OCI-LY1 (cell line): ENCODE measurements at regions not wholly inside any gene's neighbourhood (a gene's known extent, or its start where the extent isn't known, plus 50 kb on each side); places are given as distances from the start of the nearest gene placed in this dataset.

Experiments
- H2AFZ ChIP-seq: fragments of 200-600 bp; sonication (generic), shearing (Covaris generic); 2 replicates; pipeline ENCODE4 v1.6.0; 2014; ENCODE audit warnings: antibody characterized with exemption, mild to moderate bottlenecking, low read length
- H3F3A ChIP-seq: fragments of 200-600 bp; sonication (generic), shearing (Covaris generic); 2 replicates; pipeline ENCODE4 v1.6.0; 2014; ENCODE audit warnings: mild to moderate bottlenecking, antibody characterized with exemption, low read length, moderate library complexity; ENCODE audit not compliant: insufficient read depth
- H3K27ac ChIP-seq: fragments of 200-600 bp; sonication (generic); 2 replicates; pipeline ENCODE4 v1.5.1; 2014; ENCODE audit warnings: low read length, mixed run types, mild to moderate bottlenecking, low read depth; ENCODE audit not compliant: poor library complexity, severe bottlenecking
- H3K27me3 ChIP-seq: fragments of 200-600 bp; sonication (generic); 2 replicates; pipeline ENCODE4 v1.6.0; 2014; ENCODE audit warnings: antibody characterized with exemption, mild to moderate bottlenecking, low read length, moderate library complexity; ENCODE audit not compliant: insufficient read depth
- H3K36me3 ChIP-seq: fragments of 200-600 bp; sonication (generic); 2 replicates; pipeline ENCODE4 v1.6.1; 2014; ENCODE audit warnings: mild to moderate bottlenecking, antibody characterized with exemption, low read length, moderate library complexity, mixed read lengths; ENCODE audit not compliant: insufficient read depth
- H3K4me1 ChIP-seq: fragments of 200-600 bp; sonication (generic); 2 replicates; pipeline ENCODE4 v1.5.1; 2014; ENCODE audit warnings: mild to moderate bottlenecking, low read length, moderate library complexity; ENCODE audit not compliant: insufficient read depth, severe bottlenecking
- H3K4me2 ChIP-seq: fragments of 200-600 bp; sonication (generic), shearing (Covaris generic); 2 replicates; pipeline ENCODE4 v1.6.1; 2014; ENCODE audit warnings: low read length
- H3K4me3 ChIP-seq: fragments of 200-600 bp; sonication (generic); 2 replicates; pipeline ENCODE4 v1.5.1; 2014; ENCODE audit warnings: low read length, low read depth, mild to moderate bottlenecking, mixed read lengths; ENCODE audit not compliant: poor library complexity, severe bottlenecking
- H3K79me2 ChIP-seq: fragments of 200-600 bp; shearing (Covaris generic); 2 replicates; pipeline ENCODE4 v1.6.1; 2016; ENCODE audit warnings: mixed run types, low read length, mixed read lengths; ENCODE audit not compliant: insufficient read depth
- H3K9ac ChIP-seq: fragments of 200-600 bp; sonication (generic), shearing (Covaris generic); 2 replicates; pipeline ENCODE4 v1.6.1; 2014; ENCODE audit warnings: mild to moderate bottlenecking, low read length, mixed read lengths
- H3K9me2 ChIP-seq: fragments of 200-600 bp; sonication (generic), shearing (Covaris generic); 2 replicates; pipeline ENCODE4 v1.6.1; 2014; ENCODE audit warnings: low read depth, mild to moderate bottlenecking, low read length, mixed read lengths
- H3K9me3 ChIP-seq: fragments of 200-600 bp; shearing (Covaris generic); 2 replicates; pipeline ENCODE4 v1.6.1; 2014; ENCODE audit warnings: low read length, mixed read lengths
- H4K20me1 ChIP-seq: fragments of 200-600 bp; sonication (generic), shearing (Covaris generic); 2 replicates; pipeline ENCODE4 v1.6.0; 2016; ENCODE audit warnings: mild to moderate bottlenecking, low read length; ENCODE audit not compliant: insufficient read depth
- EZH2 ChIP-seq: fragments of 200-600 bp; sonication (generic), shearing (Covaris generic); IDR thresholded peaks from 2 replicates; pipeline ENCODE4 v1.8.0; 2017; ENCODE audit warnings: borderline replicate concordance, mixed run types, mild to moderate bottlenecking, antibody characterized with exemption, low read length, moderate library complexity, mixed read lengths
- TF ChIP-seq, protein P1 (sequence below): fragments of 200-600 bp; sonication (generic), shearing (Covaris generic); IDR thresholded peaks from 2 replicates; pipeline ENCODE4 v1.5.1; 2017; ENCODE audit warnings: mild to moderate bottlenecking, antibody characterized with exemption, low read length, moderate library complexity, mixed read lengths

DNA sequence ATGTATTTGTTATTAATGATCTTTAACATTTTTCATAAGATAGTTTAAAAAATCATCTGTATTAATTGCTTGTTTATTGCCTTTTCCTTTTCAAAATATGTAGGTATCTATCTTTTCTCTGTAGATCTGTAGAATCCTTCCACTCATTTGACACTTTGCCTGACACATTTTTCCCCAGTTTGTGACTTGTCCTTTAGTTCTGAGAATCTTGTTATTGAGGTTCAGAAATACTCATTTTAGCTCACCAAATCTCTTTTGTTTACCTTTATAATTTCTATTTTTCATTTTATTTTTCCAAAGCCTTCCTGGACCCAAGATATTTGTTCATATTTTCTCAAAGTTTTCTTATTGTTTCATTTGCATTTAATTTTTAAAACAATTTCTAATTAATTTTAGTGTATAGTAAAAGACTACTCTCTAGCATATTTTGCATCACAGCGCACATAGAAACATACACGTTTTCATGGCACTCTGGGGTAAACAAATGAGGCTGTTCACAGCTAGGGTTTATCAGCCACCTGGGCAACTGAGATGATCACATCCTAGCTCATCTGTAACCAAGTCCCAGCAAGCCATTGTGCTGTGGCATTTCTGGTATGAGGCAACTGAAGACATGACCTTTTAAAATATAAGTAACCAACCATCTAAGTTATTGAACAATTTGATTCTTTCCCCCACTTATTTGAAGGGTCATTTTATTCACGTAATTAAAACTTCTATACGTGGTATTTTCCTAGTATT is 275.7 kb downstream of the ADGB start:
- TF ChIP-seq EZH2, result no peak
- TF ChIP-seq, protein P1, sequence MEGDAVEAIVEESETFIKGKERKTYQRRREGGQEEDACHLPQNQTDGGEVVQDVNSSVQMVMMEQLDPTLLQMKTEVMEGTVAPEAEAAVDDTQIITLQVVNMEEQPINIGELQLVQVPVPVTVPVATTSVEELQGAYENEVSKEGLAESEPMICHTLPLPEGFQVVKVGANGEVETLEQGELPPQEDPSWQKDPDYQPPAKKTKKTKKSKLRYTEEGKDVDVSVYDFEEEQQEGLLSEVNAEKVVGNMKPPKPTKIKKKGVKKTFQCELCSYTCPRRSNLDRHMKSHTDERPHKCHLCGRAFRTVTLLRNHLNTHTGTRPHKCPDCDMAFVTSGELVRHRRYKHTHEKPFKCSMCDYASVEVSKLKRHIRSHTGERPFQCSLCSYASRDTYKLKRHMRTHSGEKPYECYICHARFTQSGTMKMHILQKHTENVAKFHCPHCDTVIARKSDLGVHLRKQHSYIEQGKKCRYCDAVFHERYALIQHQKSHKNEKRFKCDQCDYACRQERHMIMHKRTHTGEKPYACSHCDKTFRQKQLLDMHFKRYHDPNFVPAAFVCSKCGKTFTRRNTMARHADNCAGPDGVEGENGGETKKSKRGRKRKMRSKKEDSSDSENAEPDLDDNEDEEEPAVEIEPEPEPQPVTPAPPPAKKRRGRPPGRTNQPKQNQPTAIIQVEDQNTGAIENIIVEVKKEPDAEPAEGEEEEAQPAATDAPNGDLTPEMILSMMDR, result no peak
- Histone ChIP-seq H3K36me3 (no peaks in the 10 kb centered on the region), H2AFZ (no peak overlapping the region)

DNA sequence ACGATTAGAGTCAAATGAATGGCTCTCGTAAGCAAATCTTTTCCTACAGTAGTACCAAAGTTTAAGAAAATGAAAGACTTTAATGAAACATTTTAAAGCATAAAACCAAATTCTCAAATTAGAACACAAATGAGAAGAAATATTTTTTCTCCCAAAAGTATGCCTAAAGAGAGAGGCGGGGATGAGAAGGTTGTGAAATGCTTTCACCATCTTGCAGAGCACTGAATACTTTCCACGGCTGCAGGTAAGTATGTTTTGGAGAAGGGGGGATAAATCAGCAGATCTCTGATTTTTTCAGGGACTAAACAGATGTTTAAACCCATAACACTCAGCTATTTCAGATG is 277.1 kb downstream of the ADGB start:
- H3K4me1 ChIP-seq, result peaks cover 8% of the 10 kb centered on the region
- no peak overlapping the region for H3K4me3 ChIP-seq
- no peak overlapping the region for H2AFZ ChIP-seq
- H3K79me2 ChIP-seq, result no peaks in the 10 kb centered on the region
- H3K4me2 ChIP-seq, result no peak overlapping the region
- no peaks in the 10 kb centered on the region for H3F3A ChIP-seq
- no peaks in the 10 kb centered on the region for H3K36me3 ChIP-seq
- no peak overlapping the region for H3K9ac ChIP-seq
- H3K27ac ChIP-seq, result no peak overlapping the region
- H4K20me1 ChIP-seq, result no peaks in the 10 kb centered on the region
- TF ChIP-seq, protein P1, result no peak
- no peak for TF ChIP-seq EZH2
- H3K9me2 ChIP-seq, result no peaks in the 10 kb centered on the region
- H3K9me3 ChIP-seq, result no peaks in the 10 kb centered on the region
- H3K27me3 ChIP-seq, result 0 out of 2 replicates have a peak, but pooled peaks cover 2% of the 10 kb centered on the region

More for the DNA sequence above, 275.7 kb downstream of the ADGB start:
- no peak overlapping the region for H3K4me2 ChIP-seq
- H4K20me1 ChIP-seq, result no peaks in the 10 kb centered on the region
- peaks cover 8% of the 10 kb centered on the region for H3K4me1 ChIP-seq
- no peaks in the 10 kb centered on the region for H3K27me3 ChIP-seq
- H3F3A ChIP-seq, result no peaks in the 10 kb centered on the region
- H3K4me3 ChIP-seq, result no peak overlapping the region
- H3K9me3 ChIP-seq, result no peaks in the 10 kb centered on the region
- no peaks in the 10 kb centered on the region for H3K9me2 ChIP-seq
- H3K79me2 ChIP-seq, result no peaks in the 10 kb centered on the region
- no peak overlapping the region for H3K27ac ChIP-seq
- H3K9ac ChIP-seq, result no peak overlapping the region

DNA sequence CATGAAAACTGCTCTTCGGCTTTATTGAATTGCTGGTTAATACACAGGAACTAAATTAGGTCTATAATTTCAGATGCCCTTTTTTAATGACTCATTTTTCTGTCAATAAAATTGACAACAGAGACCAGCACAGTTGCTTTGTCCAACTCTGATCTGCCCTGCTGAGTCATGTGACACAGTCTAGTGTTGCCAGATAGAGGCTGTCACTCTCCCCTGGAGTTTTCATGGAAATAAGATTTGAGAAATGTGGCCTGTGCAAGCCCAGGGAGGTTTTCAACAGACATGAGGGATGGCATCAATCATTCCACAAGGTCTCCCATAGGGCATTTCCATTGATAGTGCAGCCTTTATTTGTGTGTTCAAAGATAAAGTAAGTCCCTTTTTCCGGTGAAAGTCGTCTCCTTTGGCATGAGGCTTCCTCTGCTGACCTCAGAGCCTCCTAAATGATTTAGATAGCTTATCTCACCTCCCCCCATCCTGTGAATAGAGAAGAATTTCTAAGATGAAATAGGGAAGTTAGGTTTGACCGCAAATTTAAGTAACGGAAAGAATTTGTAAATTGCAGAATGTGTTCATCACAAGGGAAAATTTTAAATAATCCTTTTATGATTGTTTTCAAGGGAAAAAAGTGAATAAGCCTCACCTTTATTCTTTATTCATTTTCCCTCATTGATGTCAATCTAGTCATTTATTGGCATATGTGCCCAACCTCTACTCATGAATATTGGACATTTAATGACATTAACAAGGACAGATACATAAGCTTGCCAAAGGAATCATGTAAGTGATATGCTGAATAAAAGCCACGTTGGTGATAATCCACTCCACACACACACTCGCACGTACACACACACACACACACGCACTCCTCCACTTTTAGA is 277.7 kb downstream of the ADGB start:
- no peaks in the 10 kb centered on the region for H3K36me3 ChIP-seq
- no peaks in the 10 kb centered on the region for H3K79me2 ChIP-seq
- no peak overlapping the region for H3K4me2 ChIP-seq
- no peak overlapping the region for H3K9ac ChIP-seq
- H3K9me3 ChIP-seq, result no peaks in the 10 kb centered on the region
- no peaks in the 10 kb centered on the region for H4K20me1 ChIP-seq
- H3K27ac ChIP-seq, result no peak overlapping the region
- TF ChIP-seq, protein P1, result no peak
- TF ChIP-seq EZH2, result no peak
- peaks cover 8% of the 10 kb centered on the region for H3K4me1 ChIP-seq
- H3K9me2 ChIP-seq, result no peaks in the 10 kb centered on the region
- H3F3A ChIP-seq, result no peaks in the 10 kb centered on the region
- H3K4me3 ChIP-seq, result no peak overlapping the region
- H3K27me3 ChIP-seq, result 0 out of 2 replicates have a peak, but pooled peaks cover 2% of the 10 kb centered on the region
- H2AFZ ChIP-seq, result no peak overlapping the region
